ENCODE measurements at regions not wholly inside any gene's neighbourhood (a gene's known extent, or its start where the extent isn't known, plus 50 kb on each side); places are given as distances from the start of the nearest gene placed in this dataset.

DNA sequence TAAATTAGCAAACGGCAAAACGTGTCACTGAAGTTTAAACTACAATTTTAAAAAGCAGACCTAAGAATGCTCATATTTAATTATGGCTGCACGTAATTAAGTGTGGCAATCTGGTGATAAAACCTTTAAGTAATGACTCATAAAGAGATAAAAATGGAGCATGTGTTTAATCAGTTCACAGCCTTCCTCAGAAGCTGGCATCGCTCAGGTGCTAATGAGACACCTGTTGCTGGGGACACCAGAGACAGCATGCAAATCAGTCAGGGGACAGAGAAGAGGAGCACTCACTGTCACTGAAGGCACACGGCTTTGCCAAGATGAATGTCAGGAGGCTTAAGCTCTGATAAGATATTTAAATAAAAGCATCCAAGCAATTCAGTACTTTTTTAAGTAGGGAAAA is 840.3 kb downstream of the GALC start:
- no peak for DNase-seq

GRCh38 chr14:87149583-87150354 is 843.2 kb downstream of the GALC start:
- no peak for DNase-seq

GRCh38 chr14:87148655-87149054 is 844.3 kb downstream of the GALC start:
- no peak for DNase-seq

- no peak for DNase-seq
Measured at GRCh38 chr14:87142551-87143211, 850.3 kb downstream of the GALC start.

DNA sequence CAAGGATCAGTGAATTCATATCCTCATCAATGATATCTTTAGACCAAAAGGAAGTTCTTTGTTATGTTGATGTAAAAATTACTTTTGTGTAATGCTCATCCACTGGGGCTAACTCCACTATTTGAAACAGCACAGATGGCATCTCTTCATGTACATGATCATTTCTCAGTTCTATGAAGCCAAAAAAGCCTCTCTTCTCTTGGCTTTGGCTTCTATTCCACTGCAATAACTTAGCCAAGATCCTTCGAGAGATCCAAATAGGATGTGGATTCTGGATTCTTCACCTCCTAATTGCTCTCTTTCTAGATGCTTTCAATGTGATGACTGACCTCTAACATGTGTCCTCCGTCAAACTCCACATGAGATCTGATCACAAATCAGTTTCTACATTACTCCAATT is 851.2 kb downstream of the GALC start:
- DNase-seq = no peak

DNA sequence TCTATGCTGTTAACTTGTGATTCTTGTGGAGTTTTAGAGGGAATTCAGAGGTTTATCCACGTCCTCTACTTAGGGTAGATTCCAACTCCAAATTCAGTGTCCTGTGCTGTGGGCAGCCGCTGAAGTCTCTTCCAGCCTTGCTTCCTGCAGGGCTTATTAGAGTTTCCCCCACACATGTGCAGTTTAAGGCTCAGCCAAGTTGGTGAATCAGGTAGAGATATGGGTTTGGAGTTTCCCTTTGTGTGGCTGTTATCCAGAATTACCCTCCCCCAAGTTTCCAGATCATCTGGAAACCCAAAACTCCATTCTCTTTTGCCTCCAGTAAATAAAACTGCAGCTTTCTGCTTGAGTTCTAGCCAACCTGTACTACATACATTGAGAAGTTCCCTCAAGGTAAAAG is 853.7 kb downstream of the GALC start:
- DNase-seq = no peak

- DNase-seq = peak; percentile 91
Measured at GRCh38 chr14:87133073-87133801, 859.7 kb downstream of the GALC start.

GRCh38 chr14:87131879-87132278 is 861.1 kb downstream of the GALC start:
- peak; percentile 83 for DNase-seq

- no peak for DNase-seq
Measured at GRCh38 chr14:87122166-87122565, 870.8 kb downstream of the GALC start.

- no peak for DNase-seq
Measured at GRCh38 chr14:87121716-87122115, 871.3 kb downstream of the GALC start.

- no peak for DNase-seq
Measured at GRCh38 chr14:87115234-87115633, 877.7 kb downstream of the GALC start.

DNA sequence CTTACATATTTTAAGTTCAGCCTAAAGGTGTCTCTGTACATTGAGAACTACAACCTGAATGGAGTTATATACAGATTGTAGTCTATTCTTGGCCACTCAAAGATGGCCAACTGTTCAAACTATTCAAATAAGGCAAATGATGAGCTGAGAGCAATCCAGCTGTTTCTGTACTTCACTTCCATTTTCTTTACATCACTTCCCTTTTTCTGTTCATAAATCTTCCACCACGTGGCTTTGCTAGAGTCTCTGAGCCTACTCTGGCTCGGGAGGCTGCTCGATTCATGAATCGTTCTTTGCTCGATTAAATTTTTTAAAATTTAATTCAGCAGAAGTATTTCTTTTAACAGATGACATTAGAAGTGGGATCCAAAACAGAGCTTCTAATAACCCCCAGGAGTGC is 879.7 kb downstream of the GALC start:
- DNase-seq = no peak

DNA sequence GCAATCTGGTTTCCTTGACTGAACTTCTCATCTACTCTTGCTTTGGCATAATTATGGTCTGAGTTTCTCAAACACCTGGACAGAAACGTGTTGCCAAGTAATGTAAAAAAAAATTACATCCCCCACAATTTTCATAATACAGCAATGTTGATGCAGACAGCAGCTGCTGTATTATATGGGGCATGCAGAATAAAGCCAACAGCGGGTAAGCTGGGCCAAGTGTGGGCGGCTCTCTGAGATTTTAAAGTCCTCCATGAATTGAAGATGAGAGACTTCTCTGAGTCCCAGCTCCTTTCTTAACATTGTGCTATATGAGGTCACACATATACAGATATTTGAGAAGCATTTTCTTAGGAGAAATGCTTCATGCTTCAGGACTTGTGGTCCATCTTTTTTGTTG is 881.2 kb downstream of the GALC start:
- DNase-seq = no peak

DNA sequence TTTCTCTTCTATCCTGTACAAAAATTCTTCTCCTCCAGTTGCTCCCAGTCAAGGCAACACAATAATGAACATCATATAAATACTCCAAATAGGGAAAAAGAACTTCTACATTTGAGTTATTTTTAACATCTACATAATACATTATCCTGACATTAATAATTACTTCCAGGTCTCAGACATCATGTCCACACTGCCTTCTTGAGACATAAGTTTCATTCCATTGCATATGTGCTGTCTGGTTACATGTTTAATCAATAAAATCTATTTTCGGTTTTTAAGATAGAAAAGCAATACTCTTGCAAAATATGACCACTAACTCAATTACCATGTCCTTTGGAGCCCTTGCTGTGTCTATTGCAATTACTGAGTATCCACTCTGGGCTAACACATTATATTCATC is 881.9 kb downstream of the GALC start:
- DNase-seq = no peak

- no peak for DNase-seq
Measured at GRCh38 chr14:87109271-87109670, 883.7 kb downstream of the GALC start.

DNA sequence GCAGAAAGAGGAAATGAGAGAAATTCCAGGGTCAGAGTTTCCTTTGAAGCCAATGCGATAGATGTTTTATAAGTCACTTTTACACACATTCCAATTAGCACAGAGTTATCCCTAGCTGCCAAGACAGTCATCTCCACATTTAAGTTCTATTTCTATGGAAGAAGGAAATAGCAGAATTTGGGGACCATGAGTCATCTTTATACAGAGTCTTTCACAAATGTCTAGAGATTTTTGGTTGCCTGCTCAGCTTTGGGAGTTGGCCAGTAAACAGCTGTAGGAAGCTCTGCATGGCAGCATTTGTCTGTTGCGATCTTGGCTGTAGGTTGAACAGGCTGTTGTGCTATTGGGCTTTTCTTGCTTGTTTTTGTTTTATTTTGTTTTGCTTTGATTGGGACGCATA is 884.3 kb downstream of the GALC start:
- no peak for DNase-seq

GRCh38 chr14:87102811-87103378 is 890.1 kb downstream of the GALC start:
- DNase-seq = no peak

DNA sequence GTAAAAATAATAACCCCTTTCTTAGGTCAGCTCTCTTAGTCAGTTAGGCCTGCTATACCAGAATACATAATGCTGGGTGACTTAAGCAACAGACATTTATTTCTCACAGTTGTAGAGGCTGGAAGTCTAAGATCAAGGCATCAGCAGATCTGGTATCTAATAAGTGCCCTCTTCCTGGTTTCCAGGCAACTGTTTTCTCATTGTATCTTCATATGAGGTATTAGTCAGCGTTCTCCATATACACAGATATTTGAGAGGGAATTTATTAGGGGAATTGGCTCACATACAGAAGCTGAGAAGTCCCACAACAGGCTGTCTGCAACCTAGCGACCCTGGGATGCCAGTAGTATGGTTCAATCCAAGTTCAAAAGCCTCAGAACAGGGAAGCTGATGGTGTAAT is 896.0 kb downstream of the GALC start:
- DNase-seq = no peak

DNA sequence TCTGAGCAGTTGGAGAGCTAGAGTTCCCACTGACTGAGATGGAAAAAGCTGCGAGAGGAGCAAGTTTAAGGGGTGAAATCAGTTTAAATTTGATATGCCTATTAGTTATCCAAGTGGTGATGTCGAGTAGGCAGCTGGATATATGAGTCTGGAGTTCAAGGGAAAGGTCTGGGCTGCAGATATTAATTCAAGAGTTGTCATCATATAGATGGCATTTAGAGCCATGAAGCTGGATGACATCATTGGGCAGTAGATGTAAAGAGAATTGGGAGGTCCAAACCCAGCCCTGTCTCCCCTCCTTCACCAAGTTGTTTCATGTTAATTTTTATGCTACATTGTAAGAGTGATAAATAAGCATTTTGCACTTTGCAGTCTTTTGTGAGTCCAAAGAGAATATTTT is 898.1 kb downstream of the GALC start:
- DNase-seq = no peak

DNA sequence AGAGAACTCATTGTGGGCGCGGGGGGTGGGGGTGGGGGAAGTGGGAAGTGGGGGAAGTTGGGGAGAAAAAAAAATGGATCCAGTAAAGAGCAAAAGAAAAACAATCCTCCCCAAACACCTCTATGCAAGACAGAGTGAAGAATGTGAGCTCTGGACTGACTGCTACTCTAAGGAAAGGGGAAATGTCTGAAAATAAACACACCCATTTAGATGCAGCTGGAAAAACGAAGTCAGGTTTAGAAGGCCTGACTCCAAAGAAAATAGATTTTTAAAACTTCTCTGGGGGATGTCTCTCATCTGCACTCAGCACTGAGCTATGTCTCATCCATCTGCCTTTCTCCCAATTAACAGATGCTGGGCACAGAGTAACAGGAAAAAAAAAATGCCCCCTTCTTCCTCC is 904.4 kb downstream of the GALC start:
- no peak for DNase-seq

- no peak for DNase-seq
Measured at GRCh38 chr14:87087881-87088280, 905.1 kb downstream of the GALC start.

DNA sequence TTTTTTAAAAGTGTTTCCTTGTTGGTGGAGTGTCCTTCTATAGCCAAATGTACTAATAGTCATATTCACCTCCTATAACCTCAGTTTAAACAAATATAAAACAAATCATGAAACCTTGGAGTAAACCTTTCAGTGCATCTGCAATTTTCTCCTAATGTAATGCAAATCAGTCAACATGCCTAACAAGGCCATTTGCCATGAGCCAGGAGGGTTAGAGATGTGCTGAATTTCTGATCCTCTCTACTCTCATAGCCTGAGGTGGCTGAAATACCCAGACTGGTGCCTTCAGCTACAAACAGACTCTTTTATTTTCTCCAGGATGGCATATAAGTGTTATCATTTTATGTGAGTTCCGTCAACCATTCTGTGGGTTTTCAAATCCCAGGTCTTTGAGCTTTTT is 908.1 kb downstream of the GALC start:
- no peak for DNase-seq

DNA sequence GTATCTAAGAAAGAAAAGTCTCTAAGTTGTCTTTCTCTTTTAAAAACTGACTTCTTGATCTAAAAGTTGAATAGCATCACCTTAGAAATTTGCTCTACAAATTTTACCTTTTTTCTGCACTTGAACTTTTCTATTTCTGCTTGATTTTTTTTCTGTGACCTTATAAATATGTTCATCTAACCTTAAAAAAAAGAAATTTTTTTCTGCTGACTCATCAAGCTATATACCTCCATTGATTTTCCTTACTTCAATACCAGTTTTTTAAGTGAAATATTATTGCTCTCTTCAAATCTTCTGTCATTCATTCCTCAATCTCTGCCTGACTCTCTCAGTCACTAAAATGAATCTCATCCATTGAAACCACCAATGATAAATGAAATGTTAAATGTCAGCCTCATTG is 910.1 kb downstream of the GALC start:
- no peak for DNase-seq

- no peak for DNase-seq
Measured at GRCh38 chr14:87081004-87081403, 912.0 kb downstream of the GALC start.

Measured in islet precursor cell (in vitro differentiated cells).